GM21360 (cell line): ENCODE measurements at regions not wholly inside any gene's neighbourhood (a gene's known extent, or its start where the extent isn't known, plus 50 kb on each side); places are given as distances from the start of the nearest gene placed in this dataset.

Experiments
- ATAC-seq: cut with Tn5 transposase; IDR thresholded peaks from one replicate; pipeline ENCODE4 v1.9.1; 2021; ENCODE audit warnings: mild to moderate bottlenecking, moderate library complexity; ENCODE audit not compliant: unreplicated experiment

DNA sequence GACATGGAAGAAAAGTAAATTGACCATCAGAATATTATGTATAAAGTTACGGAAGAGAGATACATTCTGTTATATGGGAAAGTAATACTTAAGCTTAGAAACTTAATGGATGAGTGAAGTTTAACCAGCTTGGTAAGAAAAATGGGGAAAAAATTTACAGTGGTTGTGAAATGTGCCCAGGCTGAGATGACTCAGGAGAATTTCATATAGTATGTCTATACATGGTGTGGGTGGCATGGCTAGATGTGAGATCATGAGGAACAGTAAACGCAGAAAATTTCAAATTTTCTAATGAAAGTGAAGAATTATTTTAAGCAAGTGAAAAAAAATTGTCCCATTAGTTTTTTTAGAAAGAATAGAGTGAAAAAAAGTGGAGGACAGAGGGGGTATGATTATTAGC is 552.5 kb upstream of the SORCS1 start:
- no peak for ATAC-seq

DNA sequence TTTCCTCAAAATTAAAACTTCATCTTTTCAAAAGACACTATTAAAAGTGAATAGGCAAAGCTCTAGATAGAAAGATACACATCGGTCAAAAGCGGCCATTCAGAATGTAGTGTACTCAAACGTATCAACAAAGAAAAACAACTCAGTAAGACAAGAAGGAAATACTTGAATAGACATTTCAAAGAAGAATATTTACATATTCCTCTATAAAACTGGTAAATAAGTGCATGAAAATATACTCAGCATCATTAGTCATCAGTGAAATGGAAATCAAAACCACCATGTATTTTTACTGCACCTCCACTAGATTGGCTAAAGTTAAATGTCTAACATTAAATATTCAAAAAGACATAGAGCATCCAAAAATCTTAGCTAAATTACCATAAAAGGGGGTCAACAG is 551.1 kb upstream of the SORCS1 start:
- no peak for ATAC-seq

DNA sequence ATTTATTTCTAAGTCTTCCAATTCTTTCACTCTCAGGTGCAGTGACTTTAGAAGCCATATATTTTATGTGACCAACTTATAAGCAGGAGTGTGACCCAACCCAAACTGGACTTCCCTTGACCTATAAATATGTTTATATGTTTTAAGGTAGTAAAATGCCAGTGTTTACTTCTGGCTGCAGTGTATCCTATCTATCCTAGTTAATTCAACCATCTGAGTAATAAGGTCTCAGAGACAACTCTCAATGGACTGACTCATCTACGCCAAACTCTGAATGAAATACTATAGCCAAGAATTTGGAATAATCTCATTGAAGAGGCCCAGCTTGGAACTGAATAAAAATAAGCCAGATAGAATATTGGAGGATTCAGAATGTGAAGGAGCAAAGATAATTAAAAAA is 544.5 kb upstream of the SORCS1 start:
- no peak for ATAC-seq

- no peak for ATAC-seq
Measured at GRCh38 chr10:107706096-107706725, 541.7 kb upstream of the SORCS1 start.

DNA sequence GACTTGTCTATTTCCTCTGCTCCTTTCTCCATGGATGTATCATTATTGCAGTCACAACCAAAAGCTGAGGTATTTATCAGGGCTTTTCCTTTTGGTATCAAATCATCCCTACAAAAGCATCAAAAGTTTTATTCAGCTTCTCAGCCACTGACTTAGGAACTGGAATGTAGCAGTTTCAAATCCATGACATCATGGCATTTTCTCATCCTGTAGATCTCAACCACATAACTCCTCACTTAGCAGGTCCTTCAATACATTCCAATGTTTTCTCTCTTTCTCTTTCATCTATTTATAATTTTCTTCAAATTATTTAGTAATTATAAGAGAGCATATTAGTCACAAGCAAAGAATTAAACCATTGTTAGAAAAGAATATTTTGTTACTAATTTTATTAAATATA is 537.4 kb upstream of the SORCS1 start:
- no peak for ATAC-seq

- ATAC-seq: no peak
Measured at GRCh38 chr10:107692072-107692471, 527.6 kb upstream of the SORCS1 start.

DNA sequence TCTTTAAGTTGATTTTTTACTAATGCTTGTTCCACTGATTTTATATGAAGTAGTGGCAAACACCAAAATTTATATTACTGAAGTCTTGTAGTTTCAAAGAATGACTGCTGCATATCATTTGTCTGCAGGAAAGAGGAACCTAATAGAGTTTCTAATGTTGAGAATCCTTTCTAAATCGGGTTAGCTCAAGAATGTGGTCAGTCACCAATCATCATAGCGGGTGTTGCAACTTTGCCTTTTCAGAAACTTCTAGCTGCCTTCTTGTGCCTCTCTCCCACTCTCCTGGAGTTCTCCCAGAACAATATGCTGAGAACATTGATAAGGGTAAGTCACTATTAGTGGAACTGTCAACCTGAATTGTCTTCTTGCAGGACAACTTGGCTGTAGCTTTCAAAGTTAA is 524.8 kb upstream of the SORCS1 start:
- ATAC-seq: peak; percentile 73

DNA sequence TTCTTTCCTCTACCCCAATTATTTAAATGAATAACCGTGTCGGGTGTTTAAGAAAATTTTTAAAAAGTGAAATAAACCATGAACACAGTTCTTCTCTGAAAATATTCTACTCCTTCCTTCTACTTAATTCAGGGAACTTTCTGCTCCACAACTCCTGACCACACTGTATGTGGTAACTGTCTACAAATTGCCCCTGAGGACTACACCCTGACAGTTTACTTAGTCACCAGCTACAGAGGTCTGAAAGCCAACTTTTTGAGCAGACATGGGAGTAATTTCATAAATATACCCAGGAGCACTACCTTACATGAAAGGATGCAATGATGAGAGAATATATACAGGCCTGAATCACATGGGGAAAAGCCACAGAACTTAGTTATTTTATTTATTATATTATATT is 523.2 kb upstream of the SORCS1 start:
- no peak for ATAC-seq

- ATAC-seq: peak; percentile 56
Measured at GRCh38 chr10:107686095-107686494, 521.6 kb upstream of the SORCS1 start.

DNA sequence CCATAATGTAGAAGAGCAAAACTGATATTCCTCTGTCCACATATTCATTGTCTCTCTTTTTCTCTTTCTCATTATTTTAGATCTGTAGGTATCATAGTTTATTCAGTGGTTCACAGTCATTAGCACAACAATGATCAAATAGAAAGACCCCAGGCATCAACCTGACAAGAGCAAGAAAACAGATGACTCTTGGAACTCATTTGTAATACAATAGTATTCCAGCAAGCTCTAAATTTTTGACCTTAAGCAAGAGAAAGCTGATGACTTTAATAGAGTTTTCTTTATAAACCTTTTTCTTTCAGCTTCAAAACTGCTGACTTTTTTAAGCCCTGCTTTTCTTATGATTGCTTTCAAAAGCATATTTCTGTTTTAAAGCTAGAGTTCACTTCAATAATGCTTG is 507.5 kb upstream of the SORCS1 start:
- no peak for ATAC-seq

DNA sequence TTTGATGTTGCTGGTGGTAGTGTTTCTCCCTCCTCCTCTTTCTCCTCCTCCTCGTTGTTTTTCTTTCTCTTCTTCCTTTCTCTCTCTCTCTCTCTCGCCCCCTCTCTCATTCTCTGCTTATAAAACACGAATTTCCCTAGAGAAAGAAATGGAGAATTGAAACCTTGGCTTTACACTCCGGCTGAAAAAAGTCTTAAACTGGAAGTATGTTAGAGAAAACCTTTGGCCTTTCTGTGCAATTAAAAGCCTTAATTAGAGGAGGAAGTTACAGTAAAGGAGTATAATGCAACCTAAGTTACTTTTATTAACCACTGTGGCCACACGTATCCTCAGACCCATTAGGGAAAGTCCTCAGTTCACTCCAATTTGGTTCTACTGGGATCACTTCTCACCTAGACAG is 501.7 kb upstream of the SORCS1 start:
- ATAC-seq: no peak

DNA sequence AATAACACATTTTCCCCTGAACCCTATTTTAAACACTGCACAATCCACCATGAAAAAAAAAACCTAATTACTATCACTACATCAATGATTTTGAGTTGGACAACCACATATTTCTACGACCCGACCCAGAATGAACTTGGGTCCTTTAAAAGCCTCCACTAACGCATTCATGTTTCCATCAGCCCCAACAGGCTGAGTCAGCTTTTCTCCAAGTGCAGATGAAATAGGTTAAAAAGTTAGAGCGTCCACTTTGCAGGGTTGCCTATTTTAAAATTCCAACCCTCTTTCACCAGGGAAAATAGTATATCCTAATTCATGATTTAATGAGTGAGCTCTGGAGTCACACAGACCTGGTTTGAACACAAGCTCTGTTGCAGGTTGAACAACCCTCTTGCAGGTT is 501.0 kb upstream of the SORCS1 start:
- ATAC-seq: no peak

DNA sequence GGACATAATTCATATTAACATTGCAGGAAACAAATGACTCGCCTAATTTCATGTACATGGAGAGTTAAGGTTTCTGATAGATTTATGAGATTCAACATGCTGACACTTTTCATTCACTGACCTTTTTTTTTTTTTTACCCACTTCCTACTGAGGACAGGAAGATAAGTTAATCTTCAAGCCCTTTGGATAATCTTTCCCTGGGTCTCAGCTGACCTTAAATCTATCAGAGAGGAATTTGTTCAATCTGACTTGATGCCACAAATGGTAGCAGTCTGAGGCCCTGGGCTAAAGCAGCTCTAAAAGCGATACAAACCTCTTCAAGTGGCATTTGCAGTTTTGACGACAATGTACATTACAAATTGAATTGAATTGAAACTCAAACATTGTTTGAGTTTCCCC is 493.3 kb upstream of the SORCS1 start:
- ATAC-seq: no peak

GRCh38 chr10:107656932-107657331 is 492.4 kb upstream of the SORCS1 start:
- ATAC-seq: no peak

GRCh38 chr10:107653832-107654287 is 489.4 kb upstream of the SORCS1 start:
- peak; percentile 78 for ATAC-seq

- ATAC-seq: no peak
Measured at GRCh38 chr10:107650939-107651338, 486.4 kb upstream of the SORCS1 start.

DNA sequence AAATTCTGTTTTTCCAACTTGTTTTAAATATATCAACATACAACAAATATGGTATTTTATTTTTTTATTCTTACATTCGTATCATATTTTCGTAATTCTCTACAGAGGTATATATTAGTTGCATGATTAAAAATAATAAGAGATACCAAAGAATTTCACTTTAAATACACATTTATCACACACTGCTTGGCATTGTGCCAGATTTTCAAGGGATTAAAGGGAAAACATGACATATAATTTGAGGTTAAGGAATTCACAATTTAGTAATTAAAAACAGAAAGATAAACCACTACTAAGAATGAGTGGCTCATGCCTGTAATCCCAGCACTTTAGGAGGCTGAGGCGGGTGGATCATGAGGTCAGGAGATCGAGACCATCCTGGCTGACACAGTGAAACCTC is 484.7 kb upstream of the SORCS1 start:
- no peak for ATAC-seq

DNA sequence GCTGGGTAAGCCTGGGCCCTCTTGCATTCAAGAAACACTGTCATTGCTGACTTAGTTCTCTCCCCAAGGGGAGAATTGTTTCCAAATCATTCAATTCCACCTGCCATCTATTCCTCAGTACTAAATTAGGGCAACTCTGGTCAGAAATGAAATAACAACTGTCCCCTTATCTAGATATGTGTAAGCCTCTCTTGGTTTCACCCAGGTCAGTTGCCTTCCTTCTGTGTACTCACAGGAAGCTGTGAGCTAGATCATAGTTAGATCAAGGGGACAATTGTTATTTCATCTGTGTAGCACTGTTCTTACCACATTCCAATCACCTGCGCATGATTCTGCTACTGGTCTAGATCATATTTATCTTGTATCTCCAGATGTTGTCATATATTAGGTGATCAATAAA is 483.0 kb upstream of the SORCS1 start:
- no peak for ATAC-seq

DNA sequence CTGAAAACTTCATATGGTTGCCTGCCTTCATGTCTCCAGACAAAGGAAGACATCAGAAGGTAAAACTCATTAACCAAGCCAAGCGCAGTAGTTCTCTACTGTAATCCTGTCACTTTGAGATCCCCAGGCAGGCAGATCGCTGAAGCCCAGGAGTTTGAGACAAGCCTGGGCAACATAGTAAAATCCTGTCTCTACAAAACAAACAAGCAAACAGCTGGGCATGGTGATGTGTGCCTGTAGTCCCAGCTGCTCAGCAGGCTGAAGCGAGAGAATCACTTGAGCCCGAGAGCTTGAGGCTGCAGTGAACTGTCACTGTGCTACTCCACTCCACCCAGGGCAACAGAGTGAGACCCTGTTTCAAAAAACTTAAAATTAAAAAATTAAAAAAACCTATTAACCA is 467.4 kb upstream of the SORCS1 start:
- no peak for ATAC-seq

DNA sequence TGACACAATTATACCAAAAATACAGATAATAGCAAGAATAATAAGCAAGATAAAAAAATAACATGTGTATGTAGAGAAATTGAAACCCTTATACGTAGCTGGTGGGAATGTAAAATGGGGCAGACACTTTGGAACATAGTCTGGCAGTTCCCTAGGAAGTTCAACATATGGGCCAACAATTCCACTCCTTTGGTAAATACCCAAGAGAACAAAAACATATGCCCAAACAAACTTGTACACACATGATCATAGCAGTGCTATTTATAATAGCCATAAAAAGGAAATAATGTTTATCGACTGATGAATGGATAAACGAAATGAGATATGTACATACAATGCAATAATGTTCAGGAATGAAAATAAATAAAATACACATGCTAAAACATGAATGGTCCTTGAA is 462.4 kb upstream of the SORCS1 start:
- no peak for ATAC-seq

DNA sequence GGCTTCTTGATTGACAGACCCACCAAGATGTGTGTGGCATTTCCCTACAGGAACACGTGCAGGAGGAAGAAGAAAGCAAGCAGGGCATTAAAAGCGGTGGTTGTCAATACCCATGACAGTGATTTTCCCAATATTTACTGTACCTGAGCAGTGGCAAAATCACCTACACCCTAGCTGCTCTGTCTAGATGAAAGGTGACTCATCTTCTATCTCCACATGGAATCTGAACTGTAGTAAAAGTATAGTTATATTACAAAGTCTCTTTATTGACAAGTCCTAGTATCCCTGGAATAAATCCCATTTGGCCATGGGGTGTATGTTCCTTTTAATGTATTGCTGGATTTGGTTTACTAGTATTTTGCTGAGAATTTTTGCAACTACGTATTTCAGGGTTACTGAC is 458.8 kb upstream of the SORCS1 start:
- no peak for ATAC-seq

- ATAC-seq: no peak
Measured at GRCh38 chr10:107619139-107619538, 454.6 kb upstream of the SORCS1 start.

DNA sequence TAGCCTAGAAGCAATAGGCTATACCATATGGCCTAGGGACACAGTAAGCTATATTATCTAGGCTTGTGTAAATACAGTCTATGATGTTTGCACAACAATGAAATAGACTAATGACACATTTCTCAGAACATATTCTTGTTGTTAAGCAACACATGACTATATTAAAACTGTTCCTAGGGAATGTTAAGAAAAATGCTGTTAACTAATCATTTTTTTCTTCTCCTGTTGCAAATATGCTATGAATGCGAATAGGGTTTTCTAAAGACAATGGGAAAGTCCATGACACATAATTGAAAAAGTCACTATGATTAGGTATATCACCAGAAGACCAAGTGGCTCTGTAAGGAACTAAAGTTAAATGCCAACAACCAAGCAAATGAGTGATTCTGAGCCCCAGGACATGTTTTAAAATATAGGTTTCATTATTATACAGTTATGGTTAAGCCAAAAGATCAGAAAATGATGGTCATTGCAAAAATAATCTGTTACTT is 454.0 kb upstream of the SORCS1 start:
- ATAC-seq: no peak
